Heart left ventricle (tissue), 16 donors: ENCODE measurements at regions not wholly inside any gene's neighbourhood (a gene's known extent, or its start where the extent isn't known, plus 50 kb on each side); places are given as distances from the start of the nearest gene placed in this dataset.
A peak's percentile ranks its signal among the peaks of the same experiment; 100 is the strongest.

Experiments
- ATAC-seq, 4 donors: fragments of 200-7000 bp; cut with Tn5 transposase; one replicate each; pipeline ENCODE4 v1.9.1; 2020 to 2022; ENCODE audit warnings: moderate library complexity in 4 of 4, mild to moderate bottlenecking in 3 of 4, moderate number of reproducible peaks in 1 of 4
- DNase-seq, 5 donors: peaks; one replicate each; pipeline ENCODE4 v3.0.0-alpha.2; 2020
- H3K27ac ChIP-seq, 12 donors: fragments of 200-600 bp; sonication (generic) in 4 of 12; one replicate each; pipeline versions ENCODE4 v1.5.0 to v1.8.0; 2016 to 2022; ENCODE audit warnings: mild to moderate bottlenecking in 2 of 12
- H3K27me3 ChIP-seq, 9 donors: fragments of 200-600 bp; sonication (generic) in 2 of 9; one replicate each; pipeline versions ENCODE4 v1.5.1 to v1.8.0; 2016 to 2022; ENCODE audit warnings: mild to moderate bottlenecking in 3 of 9
- H3K36me3 ChIP-seq, 9 donors: fragments of 200-600 bp; sonication (generic) in 2 of 9; one replicate each; pipeline versions ENCODE4 v1.5.0 to v1.8.0; 2018 to 2022; ENCODE audit warnings: mild to moderate bottlenecking in 2 of 9
- H3K4me1 ChIP-seq, 12 donors: fragments of 200-600 bp; sonication (generic) in 4 of 12; one replicate each; pipeline versions ENCODE4 v1.5.0 to v1.8.0; 2016 to 2022; ENCODE audit warnings: mild to moderate bottlenecking in 3 of 12
- H3K4me3 ChIP-seq, 12 donors: fragments of 200-600 bp; sonication (generic) in 4 of 12; one replicate each; pipeline versions ENCODE4 v1.5.0 to v1.8.0; 2017 to 2022; ENCODE audit warnings: mild to moderate bottlenecking in 9 of 12, moderate library complexity in 4 of 12
- H3K9me3 ChIP-seq, 12 donors: fragments of 200-600 bp; sonication (generic) in 4 of 12; one replicate each; pipeline versions ENCODE4 v1.5.0 to v1.8.0; 2016 to 2022; ENCODE audit warnings: mild to moderate bottlenecking in 1 of 12
- POLR2A ChIP-seq, 2 donors: fragments of 450-650 bp; IDR thresholded peaks; one replicate each; pipeline ENCODE4 v1.6.1; 2017; ENCODE audit warnings: antibody characterized with exemption in 2 of 2, mild to moderate bottlenecking in 2 of 2, moderate library complexity in 2 of 2
- WGBS, 4 donors: extraction: QIAGEN DNeasy Blood & Tissue Kit in 2 of 4; methylation state at CpG; one replicate each; pipeline versions ENCODE4 v1.1.5 to v1.1.7; 2013 to 2018; 5-methylcytosine and 5-hydroxymethylcytosine counted together
- intact Hi-C, 10 donors: fragments of 100-400 bp; cut with DNase I; formaldehyde crosslinking; loops; one replicate each; pipeline versions ENCODE4 v1.11.1 to v1.14.2; 2022
- TF ChIP-seq, protein P1 (sequence below), 12 donors: fragments of 200-600 bp; sonication (generic) in 4 of 12; IDR thresholded peaks; one replicate each; pipeline versions ENCODE4 v1.5.0 to v1.8.0; 2018 to 2022; ENCODE audit warnings: antibody characterized with exemption in 12 of 12, mild to moderate bottlenecking in 5 of 12
- donor health status: ischemic (EF 13 %, LVEDD 7.1; RV severe dilation, severe dysfunction).
- donor health status: healthy with polysubstance abuse.
- donor health status: DM: no; HTN: yes; CAD: no.
- donor health status: DM: no; HTN: no; CAD: no.
- donor health status: ischemic (EF 25% LVEDD 6.9; RV normal size, moderate dysfunction).
- donor health status: ischemic (EF 25% LVEDD 5.7; RV mildly dilated, moderate dysfunction).
- donor health status: healthy.
- donor health status: DM: yes; HTN: yes; CAD: no.
- donor health status: ischemic (EF 35%, LVEDD 5.7; RV mildly dilated, moderate dysfunction).
- donor health status: nonischemic (EF 11% LVEDD 7.7; RV severe dilation, severe dysfunction).
- donor health status: DM: yes; HTN: yes; CAD: no.
- donor health status: PGD.
- donor health status: ischemic (EF 29% LVEDD 5.4; RV normal size, mild dysfunction).
- donor health status: nonischemic (EF 23%, LVEDD 6.1; RV moderate dilation, normal function).

DNA sequence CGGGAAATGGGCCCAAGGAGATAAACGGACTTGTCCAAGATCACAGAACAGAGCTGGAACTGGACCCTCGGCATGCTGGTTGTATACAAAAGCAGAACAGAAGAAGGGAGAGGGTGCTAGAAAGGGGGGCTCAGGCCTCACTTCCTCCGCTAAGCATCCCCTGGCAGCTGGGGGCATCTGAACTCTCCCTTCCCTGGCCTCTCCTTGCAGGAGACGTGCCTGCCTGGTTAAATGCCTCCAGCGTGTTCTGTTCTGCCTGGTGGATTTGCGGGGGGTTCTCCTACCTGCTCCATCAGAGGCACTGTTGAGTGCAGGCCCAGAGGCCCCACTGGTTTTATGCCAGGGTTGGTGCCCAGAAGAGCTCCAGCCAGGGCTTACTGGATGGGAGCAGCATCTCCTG, 124.7 kb downstream of the ZFP36L2 start:
- WGBS, 4 donors, result 78 to 89% (median 84%) methylated on average over 6 to 7 of the region's 7 CpGs
- peak overlapping the region; percentile 84 to 98 (median 90) for H3K27ac ChIP-seq
- TF ChIP-seq, protein P1, sequence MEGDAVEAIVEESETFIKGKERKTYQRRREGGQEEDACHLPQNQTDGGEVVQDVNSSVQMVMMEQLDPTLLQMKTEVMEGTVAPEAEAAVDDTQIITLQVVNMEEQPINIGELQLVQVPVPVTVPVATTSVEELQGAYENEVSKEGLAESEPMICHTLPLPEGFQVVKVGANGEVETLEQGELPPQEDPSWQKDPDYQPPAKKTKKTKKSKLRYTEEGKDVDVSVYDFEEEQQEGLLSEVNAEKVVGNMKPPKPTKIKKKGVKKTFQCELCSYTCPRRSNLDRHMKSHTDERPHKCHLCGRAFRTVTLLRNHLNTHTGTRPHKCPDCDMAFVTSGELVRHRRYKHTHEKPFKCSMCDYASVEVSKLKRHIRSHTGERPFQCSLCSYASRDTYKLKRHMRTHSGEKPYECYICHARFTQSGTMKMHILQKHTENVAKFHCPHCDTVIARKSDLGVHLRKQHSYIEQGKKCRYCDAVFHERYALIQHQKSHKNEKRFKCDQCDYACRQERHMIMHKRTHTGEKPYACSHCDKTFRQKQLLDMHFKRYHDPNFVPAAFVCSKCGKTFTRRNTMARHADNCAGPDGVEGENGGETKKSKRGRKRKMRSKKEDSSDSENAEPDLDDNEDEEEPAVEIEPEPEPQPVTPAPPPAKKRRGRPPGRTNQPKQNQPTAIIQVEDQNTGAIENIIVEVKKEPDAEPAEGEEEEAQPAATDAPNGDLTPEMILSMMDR (IDR thresholded peaks at IDR 0.05), result no peak
- TF ChIP-seq POLR2A (IDR thresholded peaks at IDR 0.05), result no peak
- DNase-seq, result no peak
- no peak for ATAC-seq
- intact Hi-C loops, result loop anchor here in 2 of 10 donors (2.0 to 10.0 kb wide), 2 partner anchors 15 to 127 kb away; no protein-coding TSS in a partner anchor
- H3K27me3 ChIP-seq, result no peaks in the 10 kb centered on the region
- H3K9me3 ChIP-seq, result no peaks in the 10 kb centered on the region
- peaks cover 0 to 75% (median 30%) of the 10 kb centered on the region in 12 donors for H3K4me1 ChIP-seq
- no peaks in the 10 kb centered on the region for H3K36me3 ChIP-seq
- H3K4me3 ChIP-seq, result peak overlapping the region in 10 of 12 donors; percentile 47 to 64 (median 58)

DNA sequence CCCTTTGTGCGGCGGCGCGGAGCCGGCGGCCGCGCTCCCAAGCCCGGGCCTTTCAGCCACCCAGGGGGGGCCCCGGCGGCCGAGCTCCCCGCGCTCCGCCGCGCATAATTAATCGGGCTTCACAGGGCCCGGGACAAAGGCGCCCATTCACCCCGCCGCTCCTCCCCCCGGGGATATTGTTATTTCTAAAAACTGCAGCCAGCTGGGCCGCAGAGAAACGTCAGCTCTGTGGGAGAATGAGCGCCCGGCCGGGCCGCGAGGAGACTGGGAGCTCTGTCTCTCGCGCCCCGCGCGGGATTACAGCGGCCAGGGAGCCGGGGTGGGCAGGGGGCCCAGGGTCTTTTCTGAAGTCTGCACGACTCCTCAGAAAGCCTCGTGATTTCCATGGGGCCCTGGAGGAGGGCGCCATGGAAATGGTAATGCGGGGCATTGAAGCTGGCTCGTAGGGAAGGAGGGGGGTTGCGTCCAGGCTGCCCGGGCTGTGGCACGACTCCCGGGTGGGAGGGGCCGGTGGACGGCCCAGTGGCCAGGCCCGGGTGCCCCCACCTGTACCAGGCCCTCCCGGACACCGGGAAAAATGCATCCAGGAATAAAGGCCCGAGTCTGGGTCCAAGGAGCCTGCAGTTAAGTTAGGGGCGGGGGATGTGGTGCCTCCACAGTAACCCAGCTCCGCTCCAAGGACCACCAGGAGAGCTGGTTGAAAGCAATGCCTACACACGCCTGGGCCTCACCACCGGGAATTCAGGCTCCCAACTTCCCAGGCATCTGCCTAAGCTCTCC, 125.3 kb downstream of the ZFP36L2 start:
- Histone ChIP-seq H3K27ac (peak overlapping the region; percentile 84 to 98 (median 90)), H3K4me3 (peak overlapping the region; percentile 35 to 64 (median 55)), H3K27me3 (no peaks in the 10 kb centered on the region), H3K36me3 (peaks cover 0 to 3% (median 0%) of the 10 kb centered on the region in 9 donors), H3K4me1 (peaks cover 0 to 68% (median 23%) of the 10 kb centered on the region in 12 donors), H3K9me3 (no peaks in the 10 kb centered on the region)
- WGBS, 4 donors, result 6 to 26% (median 17%) methylated on average over 33 to 56 of the region's 56 CpGs
- peak; percentile 75 to 83 (median 80) for DNase-seq
- TF ChIP-seq, protein P1 (IDR thresholded peaks at IDR 0.05), result no peak
- peak in 1 of 2 donors; percentile 26 for TF ChIP-seq POLR2A (IDR thresholded peaks at IDR 0.05)
- peak in 3 of 4 donors; percentile 58 to 74 (median 71) for ATAC-seq
- intact Hi-C loops, result loop anchor here in 2 of 10 donors (2.0 to 10.0 kb wide), 2 partner anchors 14 to 126 kb away; no protein-coding TSS in a partner anchor

DNA sequence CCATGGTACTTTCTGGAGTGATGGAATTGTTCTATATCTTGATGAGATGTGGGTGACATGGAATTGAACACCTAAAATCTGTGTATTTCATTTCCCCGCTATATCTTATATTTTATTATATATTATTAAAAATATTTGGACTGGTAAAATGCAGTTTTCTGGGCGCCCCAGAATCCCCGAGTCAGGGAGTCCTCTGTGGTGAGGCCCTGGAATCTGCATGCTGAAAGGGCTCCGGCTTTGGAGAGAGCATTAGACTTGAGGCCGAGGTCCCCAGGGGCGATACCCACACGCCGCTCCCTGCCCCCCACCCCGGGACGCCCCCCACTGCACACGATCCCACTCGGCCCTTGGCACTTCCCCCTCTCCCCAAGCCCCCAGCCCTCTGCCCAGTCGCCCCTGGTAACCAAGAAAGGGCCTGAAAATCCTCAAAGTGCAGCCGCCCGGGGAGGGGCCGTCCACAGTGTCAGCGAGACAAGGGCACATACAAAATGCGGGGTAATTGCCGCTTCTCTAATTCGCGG, 126.0 kb downstream of the ZFP36L2 start:
- no peaks in the 10 kb centered on the region for H3K9me3 ChIP-seq
- 46 to 71% (median 53%) methylated on average over 10 to 21 of the region's 21 CpGs for WGBS, 4 donors
- no peak for DNase-seq
- H3K36me3 ChIP-seq, result peaks cover 0 to 3% (median 0%) of the 10 kb centered on the region in 9 donors
- H3K4me1 ChIP-seq, result peaks cover 0 to 62% (median 17%) of the 10 kb centered on the region in 12 donors
- H3K27ac ChIP-seq, result peak overlapping the region; percentile 84 to 98 (median 90)
- intact Hi-C loops, result loop anchor here in 2 of 10 donors (2.0 to 10.0 kb wide), 2 partner anchors 14 to 126 kb away; no protein-coding TSS in a partner anchor
- ATAC-seq, result peak in 1 of 4 donors; percentile 3
- H3K27me3 ChIP-seq, result no peaks in the 10 kb centered on the region
- no peak for TF ChIP-seq POLR2A (IDR thresholded peaks at IDR 0.05)
- TF ChIP-seq, protein P1 (IDR thresholded peaks at IDR 0.05), result no peak
- H3K4me3 ChIP-seq, result peak overlapping the region; percentile 35 to 64 (median 55)

DNA sequence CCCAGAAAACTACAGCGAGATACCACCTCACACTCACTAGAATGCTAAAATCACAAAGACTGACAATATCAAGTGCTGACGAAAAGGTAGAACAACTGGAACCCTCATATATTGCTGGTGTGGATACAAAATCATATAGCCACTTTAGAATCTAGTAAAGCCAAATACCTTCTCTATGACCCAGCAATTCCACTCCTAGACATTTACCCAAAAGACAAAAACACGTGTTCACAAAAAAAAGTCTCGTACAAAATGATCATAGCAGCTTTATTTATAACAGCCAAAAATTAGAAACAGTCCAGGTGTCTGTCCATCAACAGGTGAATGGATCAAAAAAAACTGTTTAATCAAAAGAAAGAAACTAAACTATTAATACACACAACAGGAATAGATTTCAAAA, 126.6 kb downstream of the ZFP36L2 start:
- H3K36me3 ChIP-seq, result peaks cover 0 to 3% (median 0%) of the 10 kb centered on the region in 9 donors
- DNase-seq, result no peak
- H3K9me3 ChIP-seq, result no peaks in the 10 kb centered on the region
- TF ChIP-seq POLR2A (IDR thresholded peaks at IDR 0.05), result no peak
- TF ChIP-seq, protein P1 (IDR thresholded peaks at IDR 0.05), result no peak
- H3K4me1 ChIP-seq, result peaks cover 0 to 56% (median 15%) of the 10 kb centered on the region in 12 donors
- ATAC-seq, result no peak
- no peaks in the 10 kb centered on the region for H3K27me3 ChIP-seq
- WGBS, 4 donors, result 91 to 98% (median 96%) methylated on average over 4 of the region's 4 CpGs
- intact Hi-C loops, result loop anchor here in 2 of 10 donors (2.0 to 10.0 kb wide), 2 partner anchors 13 to 125 kb away; no protein-coding TSS in a partner anchor
- H3K27ac ChIP-seq, result peak overlapping the region in 7 of 12 donors; percentile 84 to 98 (median 92)
- peak overlapping the region in 5 of 12 donors; percentile 58 to 64 (median 61) for H3K4me3 ChIP-seq
